Tibial nerve (tissue), 4 donors: ENCODE measurements at regions not wholly inside any gene's neighbourhood (a gene's known extent, or its start where the extent isn't known, plus 50 kb on each side); places are given as distances from the start of the nearest gene placed in this dataset.
"Not testable (repeated sequence)": the region's sequence is repeated elsewhere in the genome, so short reads cannot be mapped to it uniquely, and the experiment has no call there.

Source experiments
- DNase-seq, 2 donors: peaks; one replicate each; pipeline ENCODE4 v3.0.0-alpha.2; 2019; ENCODE audit warnings: low spot score in 2 of 2
- H3K27ac ChIP-seq, 4 donors: fragments of 200-600 bp; sonication (generic) in 3 of 4; one replicate each; pipeline ENCODE4 v1.5.1; 2017 to 2019; ENCODE audit warnings: mild to moderate bottlenecking in 1 of 4
- H3K27me3 ChIP-seq, 2 donors: fragments of 200-600 bp; sonication (generic) in 1 of 2; one replicate each; pipeline versions ENCODE4 v1.5.1 to v1.6.0; 2017 to 2019
- H3K36me3 ChIP-seq, 3 donors: fragments of 200-600 bp; sonication (generic); one replicate each; pipeline ENCODE4 v1.5.1; 2018 to 2019
- H3K4me1 ChIP-seq, 4 donors: fragments of 200-600 bp; sonication (generic) in 3 of 4; one replicate each; pipeline ENCODE4 v1.5.1; 2017 to 2019
- H3K4me3 ChIP-seq, 4 donors: fragments of 200-600 bp; sonication (generic) in 3 of 4; one replicate each; pipeline ENCODE4 v1.5.1; 2017 to 2019; ENCODE audit warnings: mild to moderate bottlenecking in 1 of 4, moderate library complexity in 1 of 4
- H3K9me3 ChIP-seq, 4 donors: fragments of 200-600 bp; sonication (generic) in 3 of 4; one replicate each; pipeline ENCODE4 v1.5.1; 2017 to 2019
- CTCF ChIP-seq, 5 experiments: fragments of 200-600 bp in 3 of 5; fragments of 450-650 bp in 2 of 5; sonication (generic) in 3 of 5; IDR thresholded peaks; one replicate each; pipeline ENCODE4 v1.5.1; 2016 to 2019; ENCODE audit warnings: antibody characterized with exemption in 5 of 5, mild to moderate bottlenecking in 3 of 5, moderate library complexity in 2 of 5
- EP300 ChIP-seq, 2 donors: sonication (generic); formaldehyde crosslinking; IDR thresholded peaks; one replicate each; pipeline ENCODE4 v1.6.1; 2017; ENCODE audit warnings: antibody characterized with exemption in 2 of 2, mild to moderate bottlenecking in 1 of 2
- POLR2A ChIP-seq, 2 donors: fragments of 450-650 bp; IDR thresholded peaks; one replicate each; pipeline ENCODE4 v1.6.1; 2017; ENCODE audit warnings: antibody characterized with exemption in 2 of 2, mild to moderate bottlenecking in 2 of 2, moderate library complexity in 2 of 2
- WGBS, 2 donors: methylation state at CpG; one replicate each; pipeline ENCODE4 v1.1.5; 2018; 5-methylcytosine and 5-hydroxymethylcytosine counted together

GRCh38 chr4:162977788-162978187 lies 188.9 kb downstream of the NAF1 start:
- no peak overlapping the region for H3K4me3 ChIP-seq
- no peak for DNase-seq
- no peaks in the 10 kb centered on the region for H3K9me3 ChIP-seq
- no peaks in the 10 kb centered on the region for H3K36me3 ChIP-seq
- no peak for TF ChIP-seq EP300 (IDR thresholded peaks at IDR 0.05)
- no peak for TF ChIP-seq CTCF (IDR thresholded peaks at IDR 0.05)
- TF ChIP-seq POLR2A (IDR thresholded peaks at IDR 0.05): no peak
- H3K4me1 ChIP-seq: no peaks in the 10 kb centered on the region
- H3K27me3 ChIP-seq: no peaks in the 10 kb centered on the region
- H3K27ac ChIP-seq: no peak overlapping the region
- WGBS, 2 donors: 65 to 75% methylated on average over 2 of the region's 2 CpGs

DNA sequence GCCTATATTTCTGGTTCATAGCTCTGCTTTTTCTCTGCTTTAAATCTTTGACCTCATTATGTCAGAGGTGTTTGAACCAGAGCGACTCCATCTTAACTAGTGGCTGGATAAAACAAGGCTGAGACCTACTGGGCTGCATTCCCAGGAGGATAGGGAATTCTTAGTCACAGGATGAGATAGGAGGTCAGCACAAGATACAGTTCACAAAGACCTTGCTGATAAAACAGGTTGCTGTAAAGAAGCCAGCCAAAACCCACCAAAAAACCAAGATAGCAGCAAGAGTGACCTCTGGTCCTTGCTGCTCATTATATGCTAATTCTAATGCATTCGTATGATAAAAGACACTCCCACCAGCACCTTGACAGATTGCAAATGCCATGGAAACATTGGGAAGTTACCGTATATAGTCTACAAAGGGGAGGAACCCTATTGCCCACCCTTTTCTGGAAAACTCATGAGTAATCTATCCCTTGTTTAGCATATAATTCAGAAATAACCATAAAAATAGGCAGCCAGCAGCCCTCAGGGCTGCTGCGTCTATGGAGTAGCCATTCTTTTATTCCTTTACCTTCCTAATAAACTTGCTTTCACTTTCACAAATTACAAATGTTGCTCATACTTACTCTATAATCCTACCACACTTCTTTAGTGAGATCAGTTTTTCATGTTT lies 193.9 kb downstream of the NAF1 start:
- Histone ChIP-seq H3K9me3 (no peaks in the 10 kb centered on the region), H3K4me3 (no peak overlapping the region), H3K4me1 (no peaks in the 10 kb centered on the region), H3K27me3 (no peaks in the 10 kb centered on the region), H3K27ac (no peak overlapping the region), H3K36me3 (no peaks in the 10 kb centered on the region)
- 91 to 93% methylated on average over 4 of the region's 4 CpGs for WGBS, 2 donors
- TF ChIP-seq POLR2A (IDR thresholded peaks at IDR 0.05): no peak
- TF ChIP-seq CTCF (IDR thresholded peaks at IDR 0.05): no peak
- TF ChIP-seq EP300 (IDR thresholded peaks at IDR 0.05): no peak
- no peak for DNase-seq

DNA sequence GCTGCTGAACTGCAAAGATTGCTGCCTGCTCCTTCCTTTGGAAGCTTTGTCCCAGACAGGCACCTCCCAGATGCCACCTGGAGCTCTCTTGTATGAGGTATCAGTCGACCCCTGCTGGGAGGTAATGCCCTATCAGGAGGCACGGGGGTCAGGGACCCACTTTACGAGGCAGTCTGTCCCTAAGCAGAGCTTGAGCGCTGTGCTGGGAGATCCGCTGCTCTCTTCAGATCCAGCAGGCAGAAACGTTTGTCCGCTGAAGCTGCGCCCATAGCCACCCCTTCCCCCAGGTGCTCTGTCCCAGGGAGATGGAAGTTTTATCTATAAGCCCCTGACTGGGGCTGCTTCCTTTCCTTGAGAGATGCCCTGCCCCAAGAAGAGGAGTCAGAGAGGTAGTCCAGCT lies 197.5 kb downstream of the NAF1 start:
- Histone ChIP-seq H3K27ac (no peak overlapping the region), H3K4me3 (no peak overlapping the region), H3K9me3 (no peaks in the 10 kb centered on the region), H3K4me1 (no peaks in the 10 kb centered on the region), H3K27me3 (no peaks in the 10 kb centered on the region), H3K36me3 (no peaks in the 10 kb centered on the region)
- 75 to 84% methylated on average over 8 of the region's 8 CpGs for WGBS, 2 donors
- no peak for TF ChIP-seq CTCF (IDR thresholded peaks at IDR 0.05)
- TF ChIP-seq EP300 (IDR thresholded peaks at IDR 0.05): no peak
- TF ChIP-seq POLR2A (IDR thresholded peaks at IDR 0.05): no peak
- DNase-seq: no peak

- H3K4me1 ChIP-seq, H3K9me3 ChIP-seq, H3K4me3 ChIP-seq, H3K36me3 ChIP-seq, H3K27me3 ChIP-seq, H3K27ac ChIP-seq, DNase-seq: not testable (repeated sequence)
- 59 to 92% methylated on average over 3 to 4 of the region's 4 CpGs for WGBS, 2 donors
Measured at GRCh38 chr4:162965978-162966377, 200.7 kb downstream of the NAF1 start.

DNA sequence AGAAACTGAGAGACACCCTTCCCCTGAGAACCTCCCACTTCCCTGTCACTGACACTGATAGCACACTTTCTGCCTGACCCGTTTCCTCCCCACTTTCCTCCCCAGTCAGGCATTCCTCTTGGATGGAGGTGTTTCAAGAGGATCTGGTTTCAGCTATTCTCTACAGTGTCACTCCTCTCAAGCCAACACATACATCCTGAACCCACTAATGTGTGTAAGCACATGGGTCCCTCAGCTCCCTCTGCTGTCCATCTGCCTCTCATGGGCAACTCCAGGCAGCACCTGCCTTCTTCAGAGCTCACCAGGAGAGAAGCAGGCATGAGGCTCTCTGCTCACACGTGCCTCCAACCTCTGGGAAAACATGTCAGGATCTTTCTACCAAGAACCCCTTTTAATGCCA lies 207.6 kb downstream of the NAF1 start:
- Histone ChIP-seq H3K9me3 (no peaks in the 10 kb centered on the region), H3K4me1 (no peaks in the 10 kb centered on the region), H3K36me3 (no peaks in the 10 kb centered on the region), H3K4me3 (no peak overlapping the region), H3K27ac (no peak overlapping the region), H3K27me3 (no peaks in the 10 kb centered on the region)
- DNase-seq: no peak
- 48 to 51% methylated on average over 2 of the region's 2 CpGs for WGBS, 2 donors
- no peak for TF ChIP-seq POLR2A (IDR thresholded peaks at IDR 0.05)

GRCh38 chr4:162957521-162958143 lies 209.1 kb downstream of the NAF1 start:
- WGBS, 2 donors: 78 to 98% methylated on average over 3 of the region's 3 CpGs
- Histone ChIP-seq H3K27me3 (no peaks in the 10 kb centered on the region), H3K9me3 (no peaks in the 10 kb centered on the region), H3K4me3 (no peak overlapping the region), H3K36me3 (no peaks in the 10 kb centered on the region), H3K4me1 (no peaks in the 10 kb centered on the region), H3K27ac (no peak overlapping the region)
- DNase-seq: no peak
- no peak for TF ChIP-seq EP300 (IDR thresholded peaks at IDR 0.05)
